ENCODE measurements at regions not wholly inside any gene's neighbourhood (a gene's known extent, or its start where the extent isn't known, plus 50 kb on each side); places are given as distances from the start of the nearest gene placed in this dataset.
"Not testable (repeated sequence)": the region's sequence is repeated elsewhere in the genome, so short reads cannot be mapped to it uniquely, and the experiment has no call there.

DNA sequence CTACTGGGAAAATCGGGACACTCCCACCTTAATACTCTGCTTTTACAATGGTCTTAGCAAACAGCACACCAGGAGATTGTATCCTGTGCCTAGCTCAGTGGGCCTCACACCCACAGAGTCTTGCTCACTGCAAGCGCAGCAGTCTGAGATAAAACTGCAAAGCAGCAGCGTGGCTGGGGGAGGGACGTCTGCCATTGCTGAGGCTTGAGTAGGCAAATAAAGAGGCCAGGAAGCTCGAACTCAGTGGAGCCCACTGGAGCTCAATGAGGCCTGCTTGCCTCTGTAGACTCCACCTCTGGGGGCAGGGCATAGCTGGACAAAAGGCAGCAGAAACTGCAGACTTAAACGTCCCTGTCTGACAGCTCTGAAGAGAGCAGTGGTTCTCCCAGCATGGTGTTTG lies 1169.1 kb upstream of the EPHA6 start:
- intact Hi-C loops (cut with DNase I), result no loop called here
- no peak for ATAC-seq

DNA sequence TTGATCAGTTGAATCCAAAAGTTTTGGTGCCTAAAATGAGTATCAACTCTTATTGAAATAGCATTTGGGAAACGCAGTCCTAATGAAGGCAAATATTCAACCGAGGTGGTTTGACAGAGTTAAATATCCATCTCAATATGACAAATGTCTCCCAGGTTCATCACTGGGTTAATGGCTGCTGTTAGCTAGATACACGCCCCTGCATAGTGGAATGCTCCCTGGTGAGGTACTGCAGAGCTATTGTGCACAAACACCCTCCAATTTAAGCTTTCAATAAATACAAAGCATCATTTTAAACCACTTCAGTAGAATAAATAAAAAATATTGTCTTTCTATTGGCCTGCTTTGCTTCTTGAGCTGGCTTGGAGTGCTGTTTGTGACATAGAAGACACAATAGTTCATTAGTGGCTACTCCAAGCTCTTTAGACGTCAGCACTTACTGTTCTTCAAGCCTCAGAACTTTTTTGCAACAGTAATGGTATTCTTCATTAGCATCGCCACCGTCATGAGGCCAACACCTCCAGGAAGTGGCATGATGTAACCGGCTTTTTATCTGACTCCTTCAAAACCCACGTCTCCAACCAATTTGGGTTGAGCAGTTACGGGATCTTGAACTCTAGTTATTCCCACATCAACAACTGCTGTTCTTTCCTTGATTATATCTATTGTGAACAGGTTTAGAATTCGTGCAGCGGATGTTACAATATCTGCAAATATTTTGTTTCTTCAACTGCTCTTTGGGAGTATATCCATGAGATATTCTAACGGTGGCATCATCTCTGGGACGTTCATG lies 1159.6 kb upstream of the EPHA6 start:
- DNase-seq (ENCODE audit: missing footprints) (no peak), ATAC-seq (no peak)
- intact Hi-C loops (cut with DNase I), result no loop called here

More for the DNA sequence above, 1169.1 kb upstream of the EPHA6 start:
- DNase-seq (ENCODE audit: missing footprints), result peak; percentile 57

DNA sequence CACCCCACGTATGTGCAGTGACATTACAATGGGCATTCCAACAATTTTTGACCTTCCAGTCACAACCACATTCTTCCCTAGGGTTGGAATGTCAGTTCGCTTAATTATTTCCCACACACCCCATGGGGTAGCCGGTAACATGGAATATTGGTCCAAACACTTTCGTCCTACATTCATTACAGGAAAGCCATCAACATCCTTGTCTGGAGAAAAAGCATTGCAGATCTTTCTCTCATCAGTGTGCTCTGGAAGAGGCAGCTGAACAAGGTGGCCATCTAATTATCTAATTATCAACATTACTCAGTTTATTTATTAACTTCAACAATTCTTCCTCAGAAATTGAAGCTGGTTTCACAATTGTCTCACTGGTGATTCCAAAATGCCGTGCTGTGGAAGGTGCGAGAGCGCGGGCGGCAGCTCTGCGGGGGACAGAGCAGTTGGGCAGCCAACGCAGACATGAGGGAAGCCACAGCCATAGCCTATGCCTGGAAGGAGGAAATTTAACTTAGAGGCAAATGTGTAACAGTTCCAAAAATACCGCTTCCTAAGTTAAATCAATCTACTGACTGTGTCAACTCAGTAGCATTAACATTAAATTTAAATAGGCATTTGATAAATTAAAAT lies 1158.9 kb upstream of the EPHA6 start:
- ATAC-seq (no peak), DNase-seq (ENCODE audit: missing footprints) (no peak)
- intact Hi-C loops (cut with DNase I), result no loop called here

DNA sequence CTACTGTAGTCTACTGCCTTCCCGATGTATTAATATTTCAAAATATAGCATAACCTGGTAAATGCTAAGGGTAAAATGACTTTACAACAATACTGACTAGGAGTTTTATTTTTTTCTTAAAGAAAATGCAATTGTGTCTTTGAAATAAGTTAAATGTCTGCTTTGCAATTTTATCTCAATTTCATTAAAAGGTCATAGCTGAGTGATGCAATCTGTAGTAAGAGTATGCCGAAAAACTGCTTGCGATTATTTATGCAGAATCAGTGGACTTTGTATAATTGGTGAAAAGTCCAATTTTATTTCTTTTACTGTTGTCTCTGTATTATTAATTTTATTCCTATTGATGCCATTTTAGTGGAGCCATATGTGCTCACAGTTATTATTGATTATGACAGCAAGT lies 1143.6 kb upstream of the EPHA6 start:
- intact Hi-C loops (cut with DNase I), result no loop called here
- no peak for ATAC-seq
- DNase-seq (ENCODE audit: missing footprints), result no peak

DNA sequence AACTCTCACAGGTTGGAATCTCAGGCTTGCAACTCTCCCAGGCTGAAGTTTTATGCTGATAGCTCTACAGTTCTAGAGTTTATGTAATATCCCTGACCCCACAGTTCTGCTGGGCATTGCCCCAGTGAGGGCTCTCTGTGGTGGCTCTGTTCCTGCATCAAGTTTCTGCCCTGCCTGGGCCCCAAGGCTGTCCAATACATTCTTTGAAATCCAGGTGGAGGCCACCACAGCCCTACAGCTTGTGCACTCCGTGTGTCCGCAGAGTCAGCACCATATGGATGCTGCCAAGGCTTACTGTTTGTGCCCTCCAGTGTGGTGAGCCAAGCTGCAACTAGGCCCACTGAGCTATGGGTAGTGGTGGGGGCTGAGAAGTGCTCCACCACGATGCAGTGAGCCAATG lies 1141.2 kb upstream of the EPHA6 start:
- ATAC-seq, result no peak
- intact Hi-C loops (cut with DNase I), result no loop called here
- DNase-seq (ENCODE audit: missing footprints), result no peak

DNA sequence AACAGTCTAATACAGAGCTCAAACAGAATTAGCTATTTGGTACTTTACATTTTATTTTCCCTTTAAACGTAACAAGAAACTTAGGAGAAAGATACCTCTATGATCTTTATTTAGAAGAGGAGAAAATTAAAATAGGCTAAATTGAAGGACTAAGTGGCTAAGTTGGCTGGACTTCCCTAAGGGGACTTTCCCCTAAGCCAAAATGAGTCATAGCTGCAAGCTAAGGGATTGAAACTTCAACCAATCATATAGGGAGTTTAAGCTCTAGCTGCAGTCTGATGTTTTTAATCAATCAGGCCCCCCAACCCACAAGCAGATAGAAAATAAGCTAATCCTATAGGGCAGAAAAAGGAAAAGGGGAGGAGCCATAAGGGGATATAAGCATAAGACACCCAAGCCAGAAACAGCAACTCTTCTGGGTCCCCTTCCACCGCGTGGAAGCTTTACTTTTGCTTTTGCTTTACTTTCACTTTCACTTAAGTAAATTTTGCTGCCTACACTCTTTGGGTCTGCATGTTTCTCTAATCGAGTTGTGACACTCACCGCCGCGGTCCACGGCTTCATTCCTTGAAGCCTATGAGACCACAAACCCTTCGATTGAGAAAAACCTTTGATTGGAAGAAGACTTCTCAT lies 1108.5 kb upstream of the EPHA6 start:
- ATAC-seq (no peak), DNase-seq (ENCODE audit: missing footprints) (peak; percentile 62)
- intact Hi-C loops (cut with DNase I), result no loop called here

DNA sequence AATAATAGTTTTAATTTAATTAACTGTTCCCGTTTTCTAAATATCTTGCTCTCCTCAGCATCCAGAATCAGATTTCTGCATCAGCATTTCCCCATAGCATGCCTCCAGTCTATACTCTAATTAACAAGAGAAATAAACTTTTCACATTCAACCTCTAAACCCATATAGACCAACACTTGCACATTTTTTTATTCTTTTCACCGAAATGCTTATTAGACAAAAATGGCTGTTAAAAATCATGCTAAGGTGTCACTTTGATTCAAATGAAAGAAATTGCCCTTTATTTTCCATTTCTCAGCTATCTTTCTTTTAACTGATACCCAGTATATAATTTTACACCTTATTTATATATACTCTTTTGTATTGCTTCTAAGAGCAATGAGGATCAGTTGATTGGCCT lies 1107.1 kb upstream of the EPHA6 start:
- DNase-seq (ENCODE audit: missing footprints), result no peak
- no peak for ATAC-seq
- intact Hi-C loops (cut with DNase I), result no loop called here

DNA sequence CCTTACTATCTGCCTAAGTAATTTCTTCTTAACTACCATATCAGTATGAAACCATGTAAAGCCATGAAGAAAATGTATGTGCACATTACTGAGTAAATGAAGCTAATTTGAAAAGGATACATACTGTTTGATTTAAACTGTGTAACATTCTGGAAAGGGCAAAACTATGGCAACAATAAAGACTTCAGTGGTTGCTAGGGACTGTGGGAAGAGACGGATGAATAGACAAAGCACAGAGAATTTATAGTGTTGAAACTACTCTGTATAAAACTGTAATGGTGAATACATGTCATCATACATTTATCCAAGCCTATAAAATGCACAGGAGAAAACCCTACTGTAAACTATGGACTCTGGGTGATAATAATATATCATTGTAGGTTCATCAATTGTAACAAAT lies 1103.7 kb upstream of the EPHA6 start:
- intact Hi-C loops (cut with DNase I), result no loop called here

DNA sequence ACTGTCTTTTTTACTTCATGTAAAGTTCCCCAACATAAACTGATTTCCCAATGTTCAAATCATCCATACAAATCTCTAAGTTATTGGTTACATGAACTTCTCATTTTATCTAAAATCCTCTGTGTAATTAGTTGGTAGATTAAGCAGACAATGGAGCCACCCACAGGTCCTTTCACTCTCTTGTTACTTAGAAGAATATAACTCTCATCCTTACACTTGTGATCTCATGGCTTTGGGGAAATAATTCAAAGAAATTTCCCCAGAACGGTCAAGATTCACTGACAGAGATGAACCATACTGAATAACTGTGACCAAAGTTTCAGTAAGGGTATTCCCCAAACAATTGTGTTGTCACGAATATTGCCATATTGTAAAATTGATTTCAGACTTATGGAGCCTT lies 1102.6 kb upstream of the EPHA6 start:
- intact Hi-C loops (cut with DNase I), result no loop called here
- no peak for DNase-seq (ENCODE audit: missing footprints)
- ATAC-seq, result no peak

More for the DNA sequence above, 1103.7 kb upstream of the EPHA6 start:
- no peak for DNase-seq (ENCODE audit: missing footprints)
- ATAC-seq, result no peak

DNA sequence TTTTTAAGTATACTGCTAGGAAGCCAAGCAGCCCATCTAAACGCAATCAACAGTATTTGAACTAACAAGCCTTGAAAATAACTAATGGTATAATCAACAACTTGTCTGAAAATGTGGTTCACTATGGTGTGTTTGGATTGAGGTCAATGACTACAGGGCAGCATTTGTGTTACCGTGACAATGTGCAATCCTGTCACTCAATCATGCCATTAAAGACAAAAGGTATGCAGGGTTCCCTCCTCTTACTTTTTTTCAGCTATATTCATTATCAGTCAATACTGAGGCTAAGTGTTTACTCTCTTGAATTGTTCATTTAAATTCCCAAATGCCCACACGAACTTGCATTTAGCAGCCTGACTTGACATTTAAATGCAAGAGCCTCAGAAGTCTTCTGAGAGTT lies 1099.3 kb upstream of the EPHA6 start:
- intact Hi-C loops (cut with DNase I), result no loop called here
- DNase-seq (ENCODE audit: missing footprints) (no peak), ATAC-seq (no peak)

DNA sequence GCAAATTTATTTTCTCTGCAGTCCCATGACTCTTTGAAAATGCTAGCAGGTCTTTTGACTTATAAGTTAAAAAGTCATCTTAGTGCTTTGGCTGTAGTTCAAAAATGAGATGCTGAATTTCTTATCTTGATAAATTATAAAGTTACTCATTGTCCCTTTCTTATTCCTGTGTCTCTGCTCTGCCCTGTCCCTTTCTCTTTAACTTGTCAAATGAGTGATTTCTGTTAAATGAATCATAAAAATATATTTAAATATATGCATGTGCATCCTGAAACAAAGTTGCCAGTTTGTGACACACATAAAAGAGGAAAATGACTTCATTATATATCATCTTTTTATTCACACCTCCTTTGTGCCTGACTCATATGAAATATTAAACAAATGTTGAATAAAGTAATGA lies 1097.3 kb upstream of the EPHA6 start:
- intact Hi-C loops (cut with DNase I), result no loop called here
- DNase-seq (ENCODE audit: missing footprints) (no peak), ATAC-seq (no peak)

DNA sequence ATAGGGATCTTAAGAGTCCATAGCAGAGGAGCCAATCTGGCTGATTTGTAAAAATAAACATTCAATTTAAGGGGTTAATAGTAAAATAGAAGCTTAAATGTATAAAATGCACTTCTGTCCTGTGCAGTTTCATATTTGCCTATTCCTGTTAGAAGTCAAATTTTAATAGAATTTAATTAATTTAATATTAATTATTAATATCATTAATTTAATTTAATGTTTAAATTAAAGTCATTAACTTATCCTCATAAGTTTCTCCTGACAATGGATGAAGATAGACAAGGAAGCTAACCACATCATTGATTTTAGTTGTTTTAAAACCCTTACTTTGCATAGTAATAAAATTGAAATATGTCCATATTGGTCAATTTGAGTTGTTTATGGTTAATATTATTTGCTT lies 1096.2 kb upstream of the EPHA6 start:
- DNase-seq (ENCODE audit: missing footprints) (no peak), ATAC-seq (no peak)
- intact Hi-C loops (cut with DNase I), result no loop called here

DNA sequence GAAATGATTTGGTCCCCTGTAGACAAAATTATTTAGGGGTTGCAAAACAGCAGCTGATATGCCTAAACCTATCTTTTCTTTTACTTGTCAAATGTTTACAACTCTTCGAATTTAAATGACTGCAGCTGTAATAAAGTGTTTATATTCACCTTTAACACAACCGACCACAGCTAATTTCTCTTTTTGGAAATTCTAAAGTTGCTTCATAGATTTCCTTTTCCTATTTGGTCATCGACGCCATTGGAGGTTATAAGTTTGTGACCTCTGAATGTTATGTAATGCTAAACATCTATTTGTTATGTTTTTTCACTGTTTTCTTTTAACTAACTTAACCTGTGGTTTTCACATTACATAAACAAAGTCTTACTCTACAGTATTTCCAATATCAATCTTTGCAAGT lies 1094.9 kb upstream of the EPHA6 start:
- DNase-seq (ENCODE audit: missing footprints) (no peak), ATAC-seq (no peak)
- intact Hi-C loops (cut with DNase I), result no loop called here

DNA sequence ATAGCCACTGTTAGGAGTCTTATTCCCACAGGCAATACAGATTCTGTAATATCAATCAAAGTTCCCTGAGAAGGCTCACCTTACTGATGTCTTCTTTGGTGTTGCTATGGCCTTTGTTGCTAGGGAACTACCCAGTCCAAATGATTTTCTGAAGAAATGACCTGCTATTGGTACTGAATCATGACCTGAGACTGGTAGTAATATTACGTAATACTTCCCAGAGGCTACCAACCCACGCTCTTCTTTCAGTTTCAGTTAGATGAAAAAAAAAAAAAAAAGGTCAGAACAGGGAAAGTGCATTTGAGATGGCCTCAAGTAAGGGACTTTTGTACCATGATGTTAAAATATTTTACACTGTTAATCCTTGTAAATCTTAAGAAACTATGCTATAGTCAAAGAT lies 1092.5 kb upstream of the EPHA6 start:
- ATAC-seq (peak; percentile 76), DNase-seq (ENCODE audit: missing footprints) (no peak)
- intact Hi-C loops (cut with DNase I), result no loop called here

DNA sequence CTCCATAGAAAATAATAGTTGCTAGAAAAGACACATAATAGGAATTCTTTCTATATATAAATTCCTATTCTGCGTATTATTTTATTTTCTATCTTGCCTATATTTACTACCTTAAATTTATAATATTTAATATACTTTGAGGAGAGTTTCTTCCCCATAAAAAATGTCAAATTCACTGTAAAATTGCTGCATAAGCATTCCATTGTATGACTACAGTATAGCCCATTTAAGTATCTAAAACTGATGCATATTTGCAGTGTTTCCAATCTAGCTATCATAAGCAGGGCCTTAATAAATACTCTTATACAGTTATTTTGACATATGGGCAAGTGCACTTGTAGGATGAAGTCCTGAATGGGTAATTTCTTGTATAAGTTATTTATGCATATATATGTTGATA lies 1088.6 kb upstream of the EPHA6 start:
- intact Hi-C loops (cut with DNase I), result no loop called here
- DNase-seq (ENCODE audit: missing footprints) (no peak), ATAC-seq (no peak)

DNA sequence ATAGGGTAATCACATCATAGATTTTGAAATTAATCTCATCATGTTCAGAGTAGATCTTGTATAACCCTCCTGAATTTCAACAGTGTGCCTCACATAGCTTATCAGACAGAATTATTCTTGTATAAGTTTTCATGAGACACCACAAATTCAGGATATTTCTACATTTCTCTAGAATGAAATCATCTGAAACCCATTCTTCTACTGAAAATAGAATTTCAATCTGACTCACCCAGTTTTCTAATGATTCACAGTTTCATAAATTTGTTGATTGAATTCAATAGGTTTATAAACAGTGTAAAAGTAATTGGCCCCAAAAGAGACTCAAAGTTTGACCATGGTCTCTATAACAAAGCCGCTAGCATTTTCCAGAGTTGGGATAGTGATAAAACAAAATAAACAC lies 1082.6 kb upstream of the EPHA6 start:
- ATAC-seq, result no peak
- DNase-seq (ENCODE audit: missing footprints), result no peak
- intact Hi-C loops (cut with DNase I), result no loop called here

DNA sequence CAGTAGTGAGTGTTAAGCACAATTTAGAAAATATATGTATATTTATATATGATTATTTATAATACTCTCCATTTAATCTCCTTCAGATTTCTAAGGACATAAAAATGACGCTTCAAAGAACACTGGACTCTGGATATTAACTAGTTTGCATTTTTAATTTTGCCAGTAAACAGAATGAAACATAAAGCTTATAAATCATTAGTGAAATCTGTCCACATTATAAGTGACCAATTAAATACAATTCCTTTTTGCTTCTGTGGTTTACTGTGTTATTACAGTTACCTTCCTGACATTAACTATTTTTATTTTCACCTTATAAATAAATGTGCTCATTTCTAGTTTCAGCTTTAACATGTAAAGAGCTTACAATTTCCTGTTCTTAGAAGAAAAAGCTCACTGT lies 1081.1 kb upstream of the EPHA6 start:
- intact Hi-C loops (cut with DNase I), result no loop called here
- DNase-seq (ENCODE audit: missing footprints) (no peak), ATAC-seq (no peak)

DNA sequence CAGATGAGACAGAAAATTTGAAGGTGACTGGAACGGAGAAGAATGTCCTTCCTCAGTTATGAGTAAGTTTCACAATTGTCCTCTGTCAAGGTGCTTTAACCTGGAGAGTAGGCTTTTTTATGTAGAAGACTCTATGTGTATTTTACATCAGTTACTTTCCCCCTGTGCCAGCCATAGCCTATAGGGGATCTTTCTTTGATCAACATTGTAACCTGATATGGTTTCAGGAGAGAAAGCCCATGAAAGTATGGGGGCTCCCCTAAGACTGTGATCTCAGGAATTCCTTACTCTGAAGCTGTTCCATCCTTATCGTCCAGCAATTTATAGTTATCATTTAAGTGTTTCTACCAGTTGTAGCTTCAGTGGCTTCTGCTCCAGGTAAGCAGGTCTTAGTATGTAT lies 1076.3 kb upstream of the EPHA6 start:
- DNase-seq (ENCODE audit: missing footprints), result no peak
- intact Hi-C loops (cut with DNase I), result no loop called here
- ATAC-seq, result no peak

DNA sequence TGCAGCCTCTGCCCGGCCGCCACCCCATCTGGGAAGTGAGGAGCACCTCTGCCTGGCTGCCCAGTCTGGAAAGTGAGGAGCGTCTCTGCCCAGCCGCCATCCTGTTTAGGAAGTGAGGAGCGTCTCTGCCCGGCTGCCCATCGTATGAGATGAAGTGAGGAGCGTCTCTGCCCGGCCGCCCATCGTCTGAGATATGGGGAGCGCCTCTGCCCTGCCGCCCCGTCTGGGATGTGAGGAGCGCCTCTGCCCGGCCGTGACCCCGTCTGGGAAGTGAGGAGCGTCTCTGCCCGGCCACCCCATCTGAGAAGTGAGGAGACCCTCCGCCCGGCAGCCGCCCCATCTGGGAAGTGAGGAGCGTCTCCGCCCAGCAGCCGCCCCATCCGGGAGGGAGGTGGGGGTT lies 1069.5 kb upstream of the EPHA6 start:
- intact Hi-C loops (cut with DNase I); ATAC-seq; DNase-seq (ENCODE audit: missing footprints): not testable (repeated sequence)

DNA sequence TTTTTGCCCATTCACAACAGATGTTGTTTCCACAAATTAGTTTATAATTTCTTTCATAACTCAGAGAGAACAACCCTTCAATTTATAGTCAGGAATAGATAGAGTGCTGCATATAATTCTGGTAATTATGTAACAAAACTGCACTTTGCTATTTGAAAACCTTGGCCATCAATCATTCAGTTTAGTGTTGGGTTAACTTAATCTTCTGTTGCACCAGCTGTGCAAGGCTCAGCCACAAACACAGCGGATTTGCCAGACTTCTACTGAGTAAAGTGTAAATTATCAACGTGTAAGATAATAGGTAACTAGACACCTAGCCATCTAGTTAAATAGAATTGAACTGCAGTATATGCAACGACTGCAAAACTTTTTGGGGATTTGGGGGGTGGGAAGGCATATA lies 1064.3 kb upstream of the EPHA6 start:
- DNase-seq (ENCODE audit: missing footprints) (no peak), ATAC-seq (no peak)
- intact Hi-C loops (cut with DNase I), result no loop called here
